Common myeloid progenitor, CD34-positive (primary cell): ENCODE measurements at regions not wholly inside any gene's neighbourhood (a gene's known extent, or its start where the extent isn't known, plus 50 kb on each side); places are given as distances from the start of the nearest gene placed in this dataset.

ENCODE experiments used
- CTCF ChIA-PET: fragments of 350-600 bp; sonication (Branson Sonifier 250); formaldehyde crosslinking; loops from one replicate; lab custom pipeline; 2021; ENCODE audit warnings: antibody characterized with exemption; lab: Charles Lee
- POLR2A ChIA-PET: fragments of 350-600 bp; sonication (Branson Sonifier 250); formaldehyde crosslinking; loops from one replicate; lab custom pipeline; 2021; ENCODE audit warnings: antibody characterized with exemption; lab: Charles Lee
- DNase-seq, 3 donors: peaks; one replicate each; pipeline versions ENCODE4 v3.0.0 to v3.0.0-alpha.2; 2013
- H3K27ac ChIP-seq, 2 experiments: 1 replicate in 1 of 2; 2 replicates in 1 of 2; pipeline ENCODE4 v1.7.0; 2013; ENCODE audit warnings: inconsistent platforms in 2 of 2, low read length in 2 of 2, mild to moderate bottlenecking in 2 of 2, low read depth in 1 of 2, moderate library complexity in 1 of 2; ENCODE audit not compliant: severe bottlenecking in 2 of 2, insufficient read depth in 1 of 2, poor library complexity in 1 of 2
- H3K27me3 ChIP-seq, 5 experiments: replicated peaks in 2 of 5; 1 replicate in 3 of 5; 2 replicates in 2 of 5; pipeline versions ENCODE4 v1.6.1 to v1.7.0; 2013; ENCODE audit warnings: low read length in 4 of 5, mild to moderate bottlenecking in 2 of 5, moderate library complexity in 2 of 5, inconsistent platforms in 1 of 5; ENCODE audit not compliant: insufficient read depth in 5 of 5, control insufficient read depth in 4 of 5
- H3K36me3 ChIP-seq, 4 experiments: 1 replicate in 2 of 4; 2 replicates in 2 of 4; pipeline versions ENCODE4 v1.6.1 to v1.7.0; 2013; ENCODE audit warnings: low read length in 3 of 4, control low read depth in 1 of 4, mild to moderate bottlenecking in 1 of 4; ENCODE audit not compliant: control insufficient read depth in 4 of 4, insufficient read depth in 4 of 4
- H3K4me1 ChIP-seq, 4 experiments: 1 replicate in 3 of 4; 2 replicates in 1 of 4; pipeline versions ENCODE4 v1.6.1 to v1.7.1; 2013; ENCODE audit warnings: low read length in 3 of 4, mild to moderate bottlenecking in 3 of 4, control low read depth in 1 of 4, inconsistent platforms in 1 of 4, moderate library complexity in 1 of 4; ENCODE audit not compliant: control insufficient read depth in 4 of 4, insufficient read depth in 4 of 4; ENCODE audit errors: control extremely low read depth in 1 of 4
- H3K4me3 ChIP-seq, 7 experiments: 1 replicate in 4 of 7; 2 replicates in 3 of 7; pipeline versions ENCODE4 v1.5.1 to v1.7.0; 2013; ENCODE audit warnings: mild to moderate bottlenecking in 7 of 7, low read length in 6 of 7, moderate library complexity in 6 of 7, inconsistent platforms in 2 of 7, low read depth in 2 of 7, control low read depth in 1 of 7; ENCODE audit not compliant: insufficient read depth in 4 of 7, control insufficient read depth in 1 of 7; ENCODE audit errors: extremely low read depth in 1 of 7
- H3K9me3 ChIP-seq, 5 experiments: 1 replicate in 4 of 5; 2 replicates in 1 of 5; pipeline versions ENCODE4 v1.6.1 to v1.7.1; 2013; ENCODE audit warnings: low read length in 4 of 5, mild to moderate bottlenecking in 2 of 5, inconsistent platforms in 1 of 5, low read depth in 1 of 5, moderate library complexity in 1 of 5; ENCODE audit not compliant: control insufficient read depth in 4 of 5, insufficient read depth in 2 of 5; ENCODE audit errors: control extremely low read depth in 1 of 5
- WGBS: methylation state at CpG from one replicate; pipeline ENCODE4 v1.1.5; 2013; ENCODE audit not compliant: insufficient coverage; 5-methylcytosine and 5-hydroxymethylcytosine counted together

DNA sequence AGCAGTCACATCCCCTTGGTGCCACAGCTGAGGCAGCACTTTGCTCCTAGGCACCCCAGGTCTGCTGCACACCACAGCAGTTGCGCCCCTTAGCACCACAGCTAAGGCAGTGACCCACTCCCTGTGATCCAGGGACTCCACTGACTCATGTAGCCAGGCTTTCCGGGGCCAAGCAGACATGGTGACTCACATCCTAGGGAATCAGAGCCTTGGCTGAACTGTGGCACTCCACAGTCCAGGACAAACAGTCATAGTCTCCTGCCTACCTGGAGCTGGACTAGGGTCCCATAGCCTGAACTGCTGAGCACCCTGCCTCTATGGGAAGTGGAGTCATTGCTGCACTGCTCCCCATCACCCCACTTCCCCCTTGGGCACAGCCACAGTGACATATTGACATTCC is 338.7 kb downstream of the NPR3 start:
- Histone ChIP-seq H3K27ac (no peak overlapping the region), H3K27me3 (no peaks in the 10 kb centered on the region), H3K36me3 (no peaks in the 10 kb centered on the region), H3K4me1 (no peaks in the 10 kb centered on the region), H3K4me3 (no peak overlapping the region), H3K9me3 (peaks cover 0 to 5% (median 0%) of the 10 kb centered on the region in 5 experiments)
- 100% methylated on average over 2 of the region's 2 CpGs for WGBS
- ChIA-PET CTCF (no interaction called here), POLR2A (no interaction called here)
- no peak for DNase-seq

GRCh38 chr5:33059081-33059480 is 348.0 kb downstream of the NPR3 start:
- Histone ChIP-seq H3K9me3 (peaks cover 0 to 4% (median 0%) of the 10 kb centered on the region in 5 experiments), H3K4me1 (no peaks in the 10 kb centered on the region), H3K36me3 (no peaks in the 10 kb centered on the region), H3K27ac (no peak overlapping the region), H3K27me3 (no peaks in the 10 kb centered on the region), H3K4me3 (no peak overlapping the region)
- ChIA-PET CTCF (no interaction called here), POLR2A (no interaction called here)
- 100% methylated on average over 1 of the region's 3 CpGs for WGBS
- DNase-seq, result no peak

GRCh38 chr5:33065131-33065530 is 354.0 kb downstream of the NPR3 start:
- Histone ChIP-seq H3K9me3 (no peaks in the 10 kb centered on the region), H3K4me3 (no peak overlapping the region), H3K4me1 (peaks cover 0 to 3% (median 0%) of the 10 kb centered on the region in 4 experiments), H3K27me3 (no peaks in the 10 kb centered on the region), H3K27ac (no peak overlapping the region), H3K36me3 (no peaks in the 10 kb centered on the region)
- DNase-seq, result no peak
- ChIA-PET CTCF (no interaction called here), POLR2A (no interaction called here)
- no CpG with 5 or more reads among the region's 3 CpGs for WGBS

DNA sequence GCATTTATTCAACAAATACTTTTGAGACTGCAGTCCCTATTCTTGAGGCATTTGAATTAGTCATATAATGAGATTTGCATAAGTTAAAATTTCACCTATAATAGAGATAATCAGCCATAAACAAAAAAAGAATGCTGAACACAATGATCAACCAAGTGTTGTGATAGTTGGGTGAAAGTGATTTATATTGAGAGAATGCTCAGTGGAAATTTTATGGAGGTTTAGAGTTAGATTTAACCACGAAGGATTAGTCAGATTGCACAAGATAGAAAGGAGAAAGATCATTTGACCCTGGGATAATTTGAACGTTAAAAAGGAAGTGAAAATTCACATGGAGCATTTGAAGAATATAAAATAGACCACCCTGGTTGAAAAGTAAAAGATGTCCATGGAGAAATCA is 356.2 kb downstream of the NPR3 start:
- POLR2A ChIA-PET, result no interaction called here
- peaks cover 0 to 3% (median 0%) of the 10 kb centered on the region in 4 experiments for H3K4me1 ChIP-seq
- H3K27ac ChIP-seq, result no peak overlapping the region
- H3K9me3 ChIP-seq, result no peaks in the 10 kb centered on the region
- no peak for DNase-seq
- H3K4me3 ChIP-seq, result no peak overlapping the region
- H3K36me3 ChIP-seq, result no peaks in the 10 kb centered on the region
- CTCF ChIA-PET, result no interaction called here
- no peaks in the 10 kb centered on the region for H3K27me3 ChIP-seq
- WGBS, result 71% methylated on average over 1 of the region's 2 CpGs

DNA sequence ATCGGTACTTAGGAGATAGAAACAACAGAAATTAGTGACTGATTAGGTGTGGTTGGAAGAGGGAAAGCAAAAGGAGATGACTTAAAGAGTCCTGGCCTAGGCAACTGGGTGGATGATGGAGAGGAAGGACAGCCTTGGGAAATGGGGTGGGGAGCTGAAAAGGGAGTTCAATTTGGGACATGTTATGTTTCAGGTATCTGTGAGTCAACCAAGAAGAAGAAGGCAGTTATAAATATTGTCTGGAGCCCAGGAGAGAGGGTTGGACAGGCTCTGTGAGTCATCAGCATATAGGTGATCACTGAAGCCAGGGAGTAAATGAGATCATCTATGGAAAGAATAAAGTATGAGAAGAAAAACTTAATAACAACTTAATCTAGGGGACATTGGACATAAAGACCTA is 357.7 kb downstream of the NPR3 start:
- 100% methylated on average over 1 of the region's 1 CpG for WGBS
- POLR2A ChIA-PET, result no interaction called here
- no peak overlapping the region for H3K4me3 ChIP-seq
- CTCF ChIA-PET, result no interaction called here
- H3K27me3 ChIP-seq, result no peaks in the 10 kb centered on the region
- H3K4me1 ChIP-seq, result peaks cover 0 to 3% (median 0%) of the 10 kb centered on the region in 4 experiments
- H3K9me3 ChIP-seq, result no peaks in the 10 kb centered on the region
- no peak overlapping the region for H3K27ac ChIP-seq
- DNase-seq, result no peak
- no peaks in the 10 kb centered on the region for H3K36me3 ChIP-seq

DNA sequence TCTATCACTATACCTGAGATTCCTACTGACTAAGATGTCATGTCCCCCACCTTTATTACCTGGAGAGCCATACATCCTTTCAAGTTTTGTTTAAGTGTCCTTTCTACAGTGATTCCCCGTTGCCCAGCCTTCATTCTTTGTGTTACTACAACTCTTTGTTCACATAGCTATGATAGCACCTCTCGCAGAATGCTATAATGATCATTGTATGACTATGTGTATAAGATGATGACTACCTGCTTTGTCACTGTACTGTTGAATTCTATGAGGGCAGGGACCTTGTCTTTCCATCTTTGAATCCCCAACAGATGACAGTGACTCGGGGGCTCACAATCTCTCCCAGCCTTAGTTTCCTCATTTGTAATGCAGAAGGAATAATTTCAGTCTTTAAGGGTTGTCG is 361.2 kb downstream of the NPR3 start:
- DNase-seq, result no peak

DNA sequence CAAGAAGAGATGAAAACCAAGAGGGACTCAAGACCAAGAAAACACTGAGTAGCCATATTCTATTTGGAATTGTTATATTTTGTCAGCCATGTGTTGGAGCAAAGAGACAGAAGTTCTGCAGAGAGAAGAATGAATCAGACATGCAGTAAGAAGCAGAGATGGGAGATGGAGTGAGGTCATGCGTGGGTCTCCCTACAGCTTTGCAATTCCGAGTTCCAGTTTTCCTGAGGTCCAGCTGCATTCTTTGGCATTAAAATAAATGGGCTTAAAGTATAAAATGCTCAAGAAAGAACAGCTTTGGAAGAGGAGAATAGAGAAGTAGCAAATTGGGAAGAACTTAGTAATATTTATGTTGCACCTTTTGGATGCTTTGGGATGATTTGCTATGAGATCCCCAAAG is 361.6 kb downstream of the NPR3 start:
- WGBS, result 100% methylated on average over 2 of the region's 2 CpGs
- ChIA-PET CTCF (no interaction called here), POLR2A (no interaction called here)
- Histone ChIP-seq H3K27ac (no peak overlapping the region), H3K9me3 (peaks cover 0 to 2% (median 2%) of the 10 kb centered on the region in 5 experiments), H3K4me1 (peaks cover 0 to 8% (median 0%) of the 10 kb centered on the region in 4 experiments), H3K4me3 (no peak overlapping the region), H3K36me3 (no peaks in the 10 kb centered on the region), H3K27me3 (no peaks in the 10 kb centered on the region)
- DNase-seq, result no peak

More for the DNA sequence above, 361.2 kb downstream of the NPR3 start:
- CTCF ChIA-PET, result no interaction called here
- Histone ChIP-seq H3K27me3 (no peaks in the 10 kb centered on the region), H3K36me3 (no peaks in the 10 kb centered on the region), H3K4me3 (no peak overlapping the region), H3K27ac (no peak overlapping the region), H3K4me1 (peaks cover 0 to 8% (median 0%) of the 10 kb centered on the region in 4 experiments), H3K9me3 (peaks cover 0 to 2% (median 0%) of the 10 kb centered on the region in 5 experiments)
- 90% methylated on average over 2 of the region's 4 CpGs for WGBS
- POLR2A ChIA-PET, result no interaction called here
